ENCODE measurements at regions not wholly inside any gene's neighbourhood (a gene's known extent, or its start where the extent isn't known, plus 50 kb on each side); places are given as distances from the start of the nearest gene placed in this dataset.

GRCh38 chr2:111704246-111704645 is 179.7 kb downstream of the ANAPC1 start (continued):
- peak; percentile 72 for TF ChIP-seq JUND (IDR thresholded peaks at IDR 0.05)

GRCh38 chr2:111705239-111705638 is 178.8 kb downstream of the ANAPC1 start:
- H3K79me2 ChIP-seq (ENCODE audit: insufficient read depth), result no peaks in the 10 kb centered on the region
- peaks cover 14 to 29% of the 10 kb centered on the region in 2 experiments; a peak in 3 of 4 replicates for H3K4me1 ChIP-seq (ENCODE audit: control insufficient read depth in 1 of 2, insufficient read depth in 2 of 2, low read depth in 1 of 2, low read length in 1 of 2)
- H3K27ac ChIP-seq (ENCODE audit: low read depth in 2 of 2, low read length in 1 of 2), result peak overlapping the region in 1 of 2 experiments; percentile 39; a peak in 1 of 4 replicates
- no peaks in the 10 kb centered on the region for H3K9me2 ChIP-seq
- DNase-seq, result no peak
- TF ChIP-seq CTCF (IDR thresholded peaks at IDR 0.05), result no peak
- no peak for TF ChIP-seq MXI1 (IDR thresholded peaks at IDR 0.05; ENCODE audit: low read depth, low read length)
- TF ChIP-seq POLR2AphosphoS5 (IDR thresholded peaks at IDR 0.05; ENCODE audit: low read depth, low read length), result no peak
- no peak for TF ChIP-seq NRF1 (IDR thresholded peaks at IDR 0.05; ENCODE audit: low read depth, low read length)
- TF ChIP-seq TEAD4 (IDR thresholded peaks at IDR 0.05; ENCODE audit: borderline replicate concordance, insufficient read depth), result no peak
- TF ChIP-seq SMC3 (IDR thresholded peaks at IDR 0.05; ENCODE audit: low read depth, low read length), result no peak
- no peak for TF ChIP-seq JUND (IDR thresholded peaks at IDR 0.05)
- no peak for TF ChIP-seq SIN3A (IDR thresholded peaks at IDR 0.05; ENCODE audit: borderline replicate concordance, low read depth, low read length)
- TF ChIP-seq MEF2A (IDR thresholded peaks at IDR 0.05; ENCODE audit: borderline replicate concordance, low read depth), result no peak
- TF ChIP-seq FOXM1 (IDR thresholded peaks at IDR 0.05; ENCODE audit: low read depth), result no peak
- no peak for TF ChIP-seq USF2 (IDR thresholded peaks at IDR 0.05; ENCODE audit: borderline replicate concordance, low read depth, low read length)
- no peak for TF ChIP-seq ZBTB33 (IDR thresholded peaks at IDR 0.05; ENCODE audit: borderline replicate concordance, low read depth)
- no peak overlapping the region for H2AFZ ChIP-seq (ENCODE audit: low read depth)
- ChIA-PET POLR2A (no interaction called here), CTCF (interaction anchor here (0.7 kb wide), 1 partner anchor 9 kb away, joined by 3 read pairs; no protein-coding TSS in a partner anchor)
- WGBS (ENCODE audit: low lambda C conversion rate), result 94% methylated on average over 3 of the region's 7 CpGs
- no peak overlapping the region for H3K9ac ChIP-seq
- H3K4me2 ChIP-seq, result peak overlapping the region; percentile 42
- no peaks in the 10 kb centered on the region for H3K9me3 ChIP-seq
- H3F3A ChIP-seq (replicated peaks; ENCODE audit: insufficient read depth), result no peaks in the 10 kb centered on the region
- H4K20me1 ChIP-seq (ENCODE audit: insufficient read depth), result no peaks in the 10 kb centered on the region; the same call in 1 of the 2 replicates
- H3K4me3 ChIP-seq (ENCODE audit: low read depth in 2 of 2, low read length in 1 of 2), result no peak overlapping the region
- no peaks in the 10 kb centered on the region for H3K27me3 ChIP-seq (ENCODE audit: insufficient read depth)
- H3K36me3 ChIP-seq (replicated peaks in 1 of 2; ENCODE audit: control insufficient read depth in 1 of 2, insufficient read depth in 2 of 2, low read length in 1 of 2), result no peaks in the 10 kb centered on the region
